ENCODE measurements at regions not wholly inside any gene's neighbourhood (a gene's known extent, or its start where the extent isn't known, plus 50 kb on each side); places are given as distances from the start of the nearest gene placed in this dataset.
"Not testable (repeated sequence)": the region's sequence is repeated elsewhere in the genome, so short reads cannot be mapped to it uniquely, and the experiment has no call there.

- Histone ChIP-seq H3K27ac (no peak overlapping the region), H3K9me3 (ENCODE audit: severe bottlenecking) (no peaks in the 10 kb centered on the region), H3K4me3 (ENCODE audit: low read depth, low read length) (no peak overlapping the region), H3K27me3 (ENCODE audit: insufficient read depth, low read depth, severe bottlenecking) (no peaks in the 10 kb centered on the region), H3K36me3 (no peaks in the 10 kb centered on the region)
- TF ChIP-seq CTCF (IDR thresholded peaks at IDR 0.05; ENCODE audit: low read depth, low read length) = no peak
- DNase-seq = no peak
Measured at GRCh38 chr16:60404401-60404800, 1631.8 kb downstream of the CDH8 start.

- H3K27ac ChIP-seq; DNase-seq; H3K9me3 ChIP-seq (ENCODE audit: severe bottlenecking); H3K36me3 ChIP-seq; H3K4me3 ChIP-seq (ENCODE audit: low read depth, low read length); H3K27me3 ChIP-seq (ENCODE audit: insufficient read depth, low read depth, severe bottlenecking): not testable (repeated sequence)
Measured at GRCh38 chr16:60402941-60403340, 1633.3 kb downstream of the CDH8 start.

- no peak for DNase-seq
- Histone ChIP-seq H3K4me3 (ENCODE audit: low read depth, low read length) (no peak overlapping the region), H3K36me3 (no peaks in the 10 kb centered on the region), H3K9me3 (ENCODE audit: severe bottlenecking) (no peaks in the 10 kb centered on the region), H3K27ac (no peak overlapping the region), H3K27me3 (ENCODE audit: insufficient read depth, low read depth, severe bottlenecking) (no peaks in the 10 kb centered on the region)
- no peak for TF ChIP-seq CTCF (IDR thresholded peaks at IDR 0.05; ENCODE audit: low read depth, low read length)
Measured at GRCh38 chr16:60392380-60392779, 1643.9 kb downstream of the CDH8 start.

GRCh38 chr16:60371591-60371990 lies 1637.5 kb upstream of the GOT2 start:
- TF ChIP-seq CTCF (IDR thresholded peaks at IDR 0.05; ENCODE audit: low read depth, low read length) = no peak
- DNase-seq = no peak
- H3K36me3 ChIP-seq = no peaks in the 10 kb centered on the region
- no peak overlapping the region for H3K27ac ChIP-seq
- H3K9me3 ChIP-seq (ENCODE audit: severe bottlenecking) = no peaks in the 10 kb centered on the region
- no peak overlapping the region for H3K4me3 ChIP-seq (ENCODE audit: low read depth, low read length)
- no peaks in the 10 kb centered on the region for H3K27me3 ChIP-seq (ENCODE audit: insufficient read depth, low read depth, severe bottlenecking)

- Histone ChIP-seq H3K27ac (no peak overlapping the region), H3K36me3 (no peaks in the 10 kb centered on the region), H3K4me3 (ENCODE audit: low read depth, low read length) (no peak overlapping the region), H3K27me3 (ENCODE audit: insufficient read depth, low read depth, severe bottlenecking) (no peaks in the 10 kb centered on the region), H3K9me3 (ENCODE audit: severe bottlenecking) (no peaks in the 10 kb centered on the region)
- no peak for TF ChIP-seq CTCF (IDR thresholded peaks at IDR 0.05; ENCODE audit: low read depth, low read length)
- DNase-seq = no peak
Measured at GRCh38 chr16:60367739-60368138, 1633.6 kb upstream of the GOT2 start.

GRCh38 chr16:60363566-60363965 lies 1629.5 kb upstream of the GOT2 start:
- H3K4me3 ChIP-seq (ENCODE audit: low read depth, low read length) = no peak overlapping the region
- H3K36me3 ChIP-seq = no peaks in the 10 kb centered on the region
- TF ChIP-seq CTCF (IDR thresholded peaks at IDR 0.05; ENCODE audit: low read depth, low read length) = no peak
- H3K27ac ChIP-seq = no peak overlapping the region
- DNase-seq = no peak
- H3K27me3 ChIP-seq (ENCODE audit: insufficient read depth, low read depth, severe bottlenecking) = no peaks in the 10 kb centered on the region
- no peaks in the 10 kb centered on the region for H3K9me3 ChIP-seq (ENCODE audit: severe bottlenecking)

GRCh38 chr16:60359866-60360265 lies 1625.8 kb upstream of the GOT2 start:
- not testable (repeated sequence) for H3K27me3 ChIP-seq (ENCODE audit: insufficient read depth, low read depth, severe bottlenecking); DNase-seq; H3K36me3 ChIP-seq; H3K9me3 ChIP-seq (ENCODE audit: severe bottlenecking); H3K4me3 ChIP-seq (ENCODE audit: low read depth, low read length); H3K27ac ChIP-seq

- H3K27me3 ChIP-seq (ENCODE audit: insufficient read depth, low read depth, severe bottlenecking); DNase-seq; H3K4me3 ChIP-seq (ENCODE audit: low read depth, low read length); H3K9me3 ChIP-seq (ENCODE audit: severe bottlenecking); H3K27ac ChIP-seq; H3K36me3 ChIP-seq: not testable (repeated sequence)
Measured at GRCh38 chr16:60359412-60359811, 1625.3 kb upstream of the GOT2 start.

- not testable (repeated sequence) for H3K36me3 ChIP-seq; H3K27me3 ChIP-seq (ENCODE audit: insufficient read depth, low read depth, severe bottlenecking); H3K27ac ChIP-seq; H3K4me3 ChIP-seq (ENCODE audit: low read depth, low read length); DNase-seq; H3K9me3 ChIP-seq (ENCODE audit: severe bottlenecking)
Measured at GRCh38 chr16:60357876-60358522, 1623.9 kb upstream of the GOT2 start.

All from WERI-Rb-1 (cell line).